HepG2 (cell line): ENCODE measurements at regions not wholly inside any gene's neighbourhood (a gene's known extent, or its start where the extent isn't known, plus 50 kb on each side); places are given as distances from the start of the nearest gene placed in this dataset.
"Not testable (repeated sequence)": the region's sequence is repeated elsewhere in the genome, so short reads cannot be mapped to it uniquely, and the experiment has no call there.

Source experiments
- ATAC-seq: fragments of 200-7000 bp; cut with Tn5 transposase; 3 replicates; pipeline ENCODE4 v1.9.1; 2020; ENCODE audit warnings: mild to moderate bottlenecking, moderate library complexity
- BruUV-seq: library from RNA; stranded (reverse); fragments of 400-500 nt; replicated peaks from 2 replicates; lab custom pipeline; 2021; lab: Mats Ljungman, UMichigan
- CTCF ChIA-PET: fragments of 300-600 bp; formaldehyde crosslinking; extraction: SDS; loops from one replicate; lab custom pipeline; 2021; ENCODE audit warnings: low total read pairs, inconsistent platforms, low intra/inter-chr PET ratio; lab: Yijun Ruan, JAX
- POLR2A ChIA-PET: fragments of 350-600 bp; sonication (Branson Sonifier 250); formaldehyde crosslinking; loops from one replicate; lab custom pipeline; 2020; ENCODE audit warnings: antibody characterized with exemption, inconsistent platforms; lab: Yijun Ruan, JAX
- DNase-seq: peaks from one replicate; pipeline ENCODE4 v3.0.0-alpha.2; 2015; ENCODE audit warnings: low spot score
- FAIRE-seq: peaks from 3 replicates; lab custom pipeline; 2011; peaks lifted over from hg19 to GRCh38; lab: Jason Lieb, UNC
- H2AFZ ChIP-seq: one replicate; pipeline ENCODE4 v1.6.1; 2011; ENCODE audit warnings: low read length, inconsistent platforms
- H3K27ac ChIP-seq: fragments of 300-600 bp; 3 replicates; pipeline ENCODE4 v1.8.0; 2011; ENCODE audit warnings: mixed run types, mild to moderate bottlenecking, mixed read lengths, low read length, inconsistent platforms; ENCODE audit not compliant: insufficient read depth; ENCODE audit errors: extremely low read length
- H3K27me3 ChIP-seq, 2 experiments: fragments of 200-600 bp in 1 of 2; 2 replicates in 1 of 2; 3 replicates in 1 of 2; pipeline versions ENCODE4 v1.6.0 to v1.8.0; 2011; ENCODE audit warnings: low read length in 2 of 2, mild to moderate bottlenecking in 2 of 2, moderate library complexity in 2 of 2, inconsistent platforms in 1 of 2; ENCODE audit not compliant: insufficient read depth in 2 of 2, control insufficient read depth in 1 of 2
- H3K36me3 ChIP-seq, 2 experiments: fragments of 200-600 bp in 1 of 2; replicated peaks in 1 of 2; 2 replicates in 1 of 2; 3 replicates in 1 of 2; pipeline versions ENCODE4 v1.5.1 to v1.8.0; 2011; ENCODE audit warnings: low read length in 2 of 2, inconsistent platforms in 1 of 2; ENCODE audit not compliant: insufficient read depth in 2 of 2, control insufficient read depth in 1 of 2
- H3K4me1 ChIP-seq: 2 replicates; pipeline ENCODE4 v1.5.1; 2012; ENCODE audit warnings: low read length, inconsistent platforms; ENCODE audit not compliant: insufficient read depth
- H3K4me2 ChIP-seq: 2 replicates; pipeline ENCODE4 v1.6.0; 2011; ENCODE audit warnings: low read depth, low read length, inconsistent platforms
- H3K4me3 ChIP-seq, 3 experiments: fragments of 200-600 bp in 1 of 3; sonication (generic), shearing (Covaris generic) in 1 of 3; replicated peaks in 1 of 3; 2 replicates each; pipeline ENCODE4 v1.5.1; 2011 to 2016; ENCODE audit warnings: low read length in 3 of 3, inconsistent platforms in 2 of 3, low read depth in 2 of 3, mild to moderate bottlenecking in 2 of 3, control low read depth in 1 of 3, mixed read lengths in 1 of 3; ENCODE audit not compliant: insufficient read depth in 1 of 3
- H3K79me2 ChIP-seq: one replicate; pipeline ENCODE4 v1.6.1; 2011; ENCODE audit warnings: low read length, inconsistent platforms; ENCODE audit not compliant: insufficient read depth
- H3K9ac ChIP-seq: 2 replicates; pipeline ENCODE4 v1.6.0; 2011; ENCODE audit warnings: mild to moderate bottlenecking, low read depth, low read length, inconsistent platforms; ENCODE audit not compliant: insufficient read depth
- H3K9me3 ChIP-seq: 2 replicates; pipeline ENCODE4 v1.5.1; 2012; ENCODE audit warnings: mild to moderate bottlenecking, low read length
- H4K20me1 ChIP-seq: 2 replicates; pipeline ENCODE4 v1.6.0; 2011; ENCODE audit warnings: inconsistent platforms, mild to moderate bottlenecking, low read length, moderate library complexity; ENCODE audit not compliant: insufficient read depth
- ARID3A ChIP-seq: IDR thresholded peaks from 2 replicates; pipeline ENCODE4 v1.6.1; 2012; ENCODE audit warnings: low read depth, low read length, improper control_type of control experiment
- CCAR2 ChIP-seq: fragments of 200-400 bp; formaldehyde crosslinking; optimal IDR thresholded peaks from 2 replicates; pipeline ENCODE3; 2018; ENCODE audit warnings: low read depth, mild to moderate bottlenecking, low read length, moderate library complexity
- CREB1 ChIP-seq, 2 experiments: fragments of 450-650 bp in 1 of 2; IDR thresholded peaks; 2 replicates each; pipeline ENCODE4 v1.6.1; 2016 to 2017; ENCODE audit warnings: control low read depth in 1 of 2, mild to moderate bottlenecking in 1 of 2, missing compliant biosample characterization in 1 of 2, missing genetic modification characterization in 1 of 2
- ZNF383 ChIP-seq: sonication (generic); formaldehyde crosslinking; IDR thresholded peaks from 2 replicates; pipeline ENCODE4 v1.4.0; 2020; ENCODE audit warnings: missing genetic modification reagents, mild to moderate bottlenecking, borderline replicate concordance
- ZNF567 ChIP-seq: sonication (generic); formaldehyde crosslinking; IDR thresholded peaks from 2 replicates; pipeline ENCODE4 v1.8.1; 2023; ENCODE audit warnings: mild to moderate bottlenecking, missing genetic modification reagents, borderline replicate concordance
- ZNF780A ChIP-seq: sonication (generic); formaldehyde crosslinking; IDR thresholded peaks from 2 replicates; pipeline ENCODE4 v1.8.0; 2022; ENCODE audit warnings: mild to moderate bottlenecking, missing genetic modification reagents, moderate library complexity
- WGBS: methylation state at CpG from one replicate; pipeline ENCODE4 v1.1.6; 2017; ENCODE audit warnings: low lambda C conversion rate; 5-methylcytosine and 5-hydroxymethylcytosine counted together
- in situ Hi-C: cut with HindIII; loops from 2 replicates; pipeline ENCODE4 v1.10.0; 2017; ENCODE audit warnings: low pct_unique_long_range_greater_than_20kb; ENCODE audit not compliant: extremely low pct_ligation_motif_present
- intact Hi-C: fragments of 100-400 bp; cut with micrococcal nuclease; formaldehyde crosslinking; loops from one replicate; pipeline ENCODE4 v1.10.0; 2022; ENCODE audit not compliant: unreplicated experiment

GRCh38 chr5:15097552-15097951, 226.0 kb upstream of the ANKH start:
- ChIA-PET CTCF (no interaction called here), POLR2A (no interaction called here)
- intact Hi-C loops (no loop called here), in situ Hi-C loops (no loop called here)
- H4K20me1 ChIP-seq, result no peaks in the 10 kb centered on the region
- H2AFZ ChIP-seq, result no peak overlapping the region
- H3K36me3 ChIP-seq, result no peaks in the 10 kb centered on the region
- no peaks in the 10 kb centered on the region for H3K27me3 ChIP-seq
- no peak overlapping the region for H3K27ac ChIP-seq
- H3K4me3 ChIP-seq, result no peak overlapping the region
- H3K79me2 ChIP-seq, result no peaks in the 10 kb centered on the region
- TF ChIP-seq ARID3A, result no peak
- peak; percentile 92 for TF ChIP-seq CREB1 (IDR thresholded peaks at IDR 0.05)
- TF ChIP-seq CREB1 (CRISPR knock-in tag; IDR thresholded peaks at IDR 0.05), result no peak
- no peak for TF ChIP-seq ZNF780A (CRISPR knock-in tag)
- TF ChIP-seq CCAR2, result no peak
- TF ChIP-seq ZNF383 (CRISPR knock-in tag), result no peak
- TF ChIP-seq ZNF567 (CRISPR knock-in tag), result no peak
- no peak for FAIRE-seq
- BruUV-seq, result no TSS peak
- DNase-seq, result no peak
- H3K4me1 ChIP-seq, result no peaks in the 10 kb centered on the region
- H3K4me2 ChIP-seq, result no peak overlapping the region
- no peaks in the 10 kb centered on the region for H3K9me3 ChIP-seq
- ATAC-seq, result no peak
- no peak overlapping the region for H3K9ac ChIP-seq

- intact Hi-C loops, H3K79me2 ChIP-seq, in situ Hi-C loops, H3K9me3 ChIP-seq, H2AFZ ChIP-seq, H3K9ac ChIP-seq, BruUV-seq, CTCF ChIA-PET, H3K27ac ChIP-seq, H3K4me3 ChIP-seq, POLR2A ChIA-PET, DNase-seq, H3K27me3 ChIP-seq, H4K20me1 ChIP-seq, FAIRE-seq, H3K4me1 ChIP-seq, ATAC-seq, H3K4me2 ChIP-seq, H3K36me3 ChIP-seq: not testable (repeated sequence)
- WGBS, result 0% methylated on average over 3 of the region's 22 CpGs
Observed at GRCh38 chr5:15096686-15097085, 225.1 kb upstream of the ANKH start.
